ENCODE measurements at regions not wholly inside any gene's neighbourhood (a gene's known extent, or its start where the extent isn't known, plus 50 kb on each side); places are given as distances from the start of the nearest gene placed in this dataset.
"Not testable (repeated sequence)": the region's sequence is repeated elsewhere in the genome, so short reads cannot be mapped to it uniquely, and the experiment has no call there.

DNA sequence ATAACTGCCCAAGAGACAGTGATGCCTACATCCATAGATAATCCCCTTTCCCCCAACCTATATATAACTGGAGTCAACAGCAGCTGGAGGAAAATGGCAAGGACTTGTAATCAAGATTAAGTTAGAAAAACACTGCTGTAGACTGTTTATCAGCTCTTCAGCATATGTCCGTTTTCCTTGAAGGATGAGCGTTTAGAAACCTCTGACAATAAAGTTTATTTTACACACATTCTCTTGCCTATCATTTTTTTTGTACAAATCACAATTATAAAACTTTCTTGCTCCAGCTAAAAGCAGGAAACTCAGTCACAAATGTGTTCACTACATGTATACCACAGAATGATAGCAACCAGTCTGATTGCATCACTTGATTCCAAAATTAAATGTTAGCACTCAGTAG, 50.8 kb downstream of the PPIAL4G start:
- DNase-seq: not testable (repeated sequence)

DNA sequence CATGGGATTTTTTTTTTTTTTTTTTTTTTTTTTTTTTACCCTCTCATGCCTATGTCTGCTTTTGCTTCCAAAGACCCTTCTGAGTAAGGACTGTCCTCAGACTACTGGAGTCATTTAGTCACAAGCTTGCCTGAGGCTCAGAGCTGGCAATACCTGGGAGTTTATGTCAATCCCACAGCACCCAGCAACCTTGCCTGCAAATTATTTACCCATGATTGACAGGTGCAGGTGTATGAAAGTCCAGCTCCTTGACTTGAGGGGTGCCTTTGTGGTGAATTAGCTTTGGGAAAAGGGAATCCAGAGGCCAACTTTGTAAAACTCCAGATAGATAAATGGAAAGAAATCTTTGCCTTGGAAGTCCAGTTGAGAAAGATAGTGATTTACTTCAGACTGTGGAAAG, 53.2 kb downstream of the PPIAL4G start:
- DNase-seq: not testable (repeated sequence)

DNA sequence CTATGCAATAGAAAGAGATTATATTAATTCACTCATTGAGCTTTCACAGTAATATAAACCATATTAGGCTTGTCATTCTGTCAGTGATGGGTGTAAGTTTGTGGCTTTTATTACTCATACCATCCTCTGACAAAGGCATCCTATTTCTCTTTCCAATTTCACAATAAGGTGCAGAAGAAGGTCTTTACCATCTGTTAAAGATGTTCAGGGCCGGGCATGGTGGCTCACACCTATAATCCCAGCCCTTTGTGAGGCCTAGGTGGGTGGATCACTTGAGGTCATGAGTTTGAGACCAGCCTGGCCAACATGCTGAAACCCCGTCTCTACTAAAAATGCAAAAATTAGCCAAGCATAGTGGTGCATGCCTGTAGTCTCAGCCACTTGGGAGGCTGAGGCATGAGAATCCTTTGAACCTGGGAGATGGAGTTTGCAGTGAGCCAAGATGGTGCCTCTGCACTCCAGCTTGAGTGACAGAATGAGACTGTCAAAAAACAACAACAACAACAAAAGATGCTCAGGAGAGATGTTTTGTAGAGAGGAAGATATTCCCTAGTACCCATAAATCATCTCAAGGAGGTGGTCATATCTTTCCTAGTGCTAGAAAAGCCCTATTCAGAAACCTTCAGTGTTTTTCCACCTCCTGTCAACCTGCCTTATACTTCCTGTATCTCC, 56.0 kb downstream of the PPIAL4G start:
- not testable (repeated sequence) for DNase-seq

DNA sequence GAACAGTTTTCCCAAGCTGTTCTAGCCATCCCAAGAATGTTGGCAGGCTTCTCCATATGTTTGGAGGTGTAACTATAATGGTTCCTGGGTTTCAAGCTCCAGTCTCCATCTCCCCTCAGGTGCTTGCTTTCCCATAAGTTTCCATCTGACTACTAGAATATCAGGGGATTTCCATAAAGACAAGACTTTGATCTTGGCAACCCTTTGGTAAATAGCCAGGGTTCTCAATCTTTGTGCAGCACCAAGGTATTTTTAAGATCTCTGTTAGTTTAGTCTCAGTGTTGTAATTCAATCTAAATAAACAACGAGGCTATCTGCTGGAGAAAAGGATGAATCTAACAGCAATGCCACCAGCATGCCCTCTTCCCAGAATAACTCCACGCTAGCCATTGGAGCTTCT, 56.7 kb downstream of the PPIAL4G start:
- not testable (repeated sequence) for DNase-seq

DNA sequence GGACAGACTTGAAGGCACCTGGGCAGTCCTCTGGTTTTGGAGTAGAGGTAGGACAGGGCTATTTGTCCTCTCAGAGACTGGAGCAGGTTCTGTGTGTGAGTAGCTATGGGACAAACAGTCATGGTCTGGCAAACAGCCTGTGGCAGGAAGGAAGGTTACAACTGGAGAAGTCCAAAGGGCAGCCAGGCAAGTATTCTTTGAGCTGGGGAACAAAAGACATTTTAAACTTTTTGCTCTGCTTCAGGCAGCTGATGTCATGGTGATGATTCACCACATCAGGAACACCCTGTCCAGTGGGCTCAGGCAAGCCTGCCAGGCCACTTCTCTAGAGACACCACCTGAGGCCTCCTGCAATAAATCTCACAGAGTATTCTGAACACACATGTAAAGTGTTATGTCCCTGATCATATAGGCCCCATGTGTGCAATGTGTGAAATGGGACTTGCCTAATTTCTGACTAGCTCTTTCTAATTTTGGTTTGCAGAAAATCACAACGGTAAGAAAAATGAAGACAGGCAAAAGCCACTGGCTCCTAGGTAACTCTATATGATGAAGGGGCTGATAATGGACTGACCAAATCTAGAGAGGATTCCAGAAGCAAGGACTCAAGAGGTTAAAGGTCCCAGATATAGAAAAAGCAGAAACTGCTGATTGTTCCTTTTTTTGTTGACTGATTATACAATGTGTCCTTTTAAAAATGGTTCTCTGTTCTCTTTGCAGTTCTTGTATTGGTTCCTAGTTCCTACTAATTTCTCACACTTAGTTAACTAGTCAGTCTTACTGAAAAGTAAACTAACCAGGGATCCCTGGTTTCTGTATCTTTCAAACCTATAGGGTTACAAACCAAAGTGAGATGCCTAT, 58.7 kb downstream of the PPIAL4G start:
- DNase-seq: not testable (repeated sequence)

DNA sequence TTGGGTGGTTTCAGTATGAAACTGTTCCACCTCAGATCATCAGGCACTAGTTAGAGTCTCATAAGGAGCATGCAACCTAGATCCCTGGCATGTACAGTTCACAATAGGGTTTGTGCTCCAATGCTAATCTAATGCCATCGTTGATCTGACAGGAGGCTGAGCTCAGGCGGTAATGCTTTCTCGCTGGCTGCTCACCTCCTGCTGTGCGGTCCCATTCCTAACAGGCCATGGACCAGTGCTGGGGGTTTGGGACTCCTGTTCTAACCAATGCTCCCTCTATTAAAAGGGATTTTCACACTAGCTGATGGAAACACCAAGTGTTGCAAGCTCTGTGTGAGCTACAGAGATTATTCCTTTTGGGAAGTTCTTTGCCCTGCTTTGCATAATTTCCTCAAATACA, 60.2 kb downstream of the PPIAL4G start:
- DNase-seq: not testable (repeated sequence)

DNA sequence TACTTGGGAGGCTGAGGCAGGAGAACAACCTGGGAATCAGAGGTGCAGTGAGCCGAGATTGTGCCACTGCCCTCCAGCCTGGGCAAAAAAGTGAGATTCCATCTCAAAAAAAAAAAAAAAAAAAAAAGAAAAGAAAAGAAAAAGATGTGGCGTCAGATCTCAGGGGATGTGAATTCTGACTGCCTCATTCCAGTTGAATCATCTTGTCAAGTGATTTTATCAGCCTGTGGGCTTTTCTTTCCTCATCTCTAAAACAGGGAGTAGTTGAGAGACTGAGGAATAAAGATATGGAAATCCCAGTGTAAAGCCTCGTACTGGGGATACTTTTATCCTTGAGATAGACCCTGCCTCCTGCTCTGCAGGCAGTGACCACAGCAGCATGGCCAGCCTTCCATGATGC, 65.9 kb downstream of the PPIAL4G start:
- not testable (repeated sequence) for DNase-seq

DNA sequence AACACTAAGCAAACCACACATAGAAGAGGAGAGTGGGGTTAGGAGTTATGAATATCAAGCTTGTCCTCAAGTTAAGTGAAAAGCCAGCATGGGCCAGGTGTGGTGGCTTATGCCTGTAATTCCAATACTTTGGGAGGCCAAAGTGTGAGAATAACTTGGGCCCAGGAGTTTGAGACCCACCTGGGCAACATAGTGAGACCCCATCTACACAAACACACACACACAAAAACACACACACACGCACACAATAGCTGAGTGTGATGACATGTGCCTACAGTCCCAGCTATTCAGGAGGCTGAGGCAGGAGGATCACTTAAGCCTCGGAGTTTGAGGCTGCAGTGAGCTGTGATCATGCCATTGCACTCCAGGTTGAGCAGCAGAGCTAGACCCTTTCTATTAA, 69.7 kb downstream of the PPIAL4G start:
- DNase-seq: not testable (repeated sequence)

DNA sequence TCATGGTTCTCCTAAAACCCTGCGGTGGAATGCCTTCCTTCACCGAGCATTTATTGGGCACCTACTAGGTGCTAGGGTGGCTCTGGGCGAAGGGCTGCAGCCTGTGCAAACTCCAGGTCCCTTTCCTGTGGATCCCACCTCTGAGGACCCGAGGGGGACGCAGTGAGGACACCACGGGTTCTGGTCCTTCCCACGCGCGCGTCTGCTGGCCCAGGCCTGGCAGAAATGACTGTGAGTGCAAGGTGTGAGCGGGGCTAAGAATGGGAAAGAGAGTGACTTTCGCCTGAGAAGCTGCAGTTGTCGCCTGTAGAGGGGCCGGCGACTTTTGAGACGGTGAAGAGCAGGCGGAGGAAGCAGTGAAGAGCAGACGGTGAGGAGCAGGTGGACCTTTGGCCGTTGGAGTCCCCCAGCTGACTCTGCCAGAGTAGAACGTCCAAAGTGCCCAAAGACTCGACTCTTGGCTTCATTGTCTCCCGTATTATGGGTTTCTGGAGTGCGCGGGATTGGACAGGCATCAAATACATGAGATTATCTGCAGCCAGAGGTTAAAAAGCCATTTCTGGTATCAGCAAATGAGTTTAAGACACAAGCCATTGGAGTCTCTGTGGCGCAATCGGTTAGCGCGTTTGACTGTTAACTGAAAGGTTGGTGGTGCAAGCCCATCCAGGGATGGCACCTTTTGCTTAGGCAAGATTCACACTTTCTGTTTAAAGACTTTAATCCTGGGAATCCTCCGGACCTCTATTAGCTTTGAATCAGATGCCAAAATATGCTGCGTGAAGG, 78.1 kb downstream of the PPIAL4G start:
- DNase-seq: not testable (repeated sequence)

DNA sequence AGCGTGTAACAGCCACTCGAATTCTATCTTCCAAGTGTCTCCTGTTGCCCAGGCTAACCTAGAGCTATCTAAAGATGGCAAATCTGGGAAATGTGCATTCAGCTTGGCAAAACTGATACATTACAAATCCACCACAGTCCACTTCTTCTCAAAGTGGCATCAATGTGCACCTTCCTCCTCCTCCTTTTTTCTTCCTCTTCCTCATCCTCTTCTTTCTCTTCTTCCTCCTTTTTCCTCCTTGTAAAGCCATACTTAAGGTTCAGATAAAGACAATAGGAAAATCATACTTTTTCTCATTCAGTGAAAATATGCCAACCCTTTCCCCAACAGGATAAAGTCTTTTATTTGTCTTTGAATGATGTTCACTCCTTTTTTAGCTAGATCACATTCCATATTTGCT, 79.2 kb downstream of the PPIAL4G start:
- DNase-seq: not testable (repeated sequence)

DNA sequence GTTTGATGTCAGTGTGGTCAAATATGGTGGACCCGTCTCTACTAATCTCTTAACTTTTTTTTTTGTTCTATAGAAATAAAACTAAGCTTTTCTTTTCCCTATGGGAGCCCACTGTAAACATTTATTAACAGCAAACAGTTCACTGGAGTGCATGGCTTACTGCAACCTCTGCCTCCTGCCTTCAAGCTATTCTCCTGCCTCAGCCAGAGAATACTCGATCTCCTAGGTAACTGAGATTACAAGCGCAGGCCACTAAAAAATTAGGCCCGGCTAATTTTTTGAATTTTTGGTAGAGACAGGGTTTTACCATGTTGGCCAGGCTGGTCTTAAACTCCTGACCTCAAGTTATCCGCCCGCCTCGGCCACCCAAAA, 80.0 kb downstream of the PPIAL4G start:
- not testable (repeated sequence) for DNase-seq

DNA sequence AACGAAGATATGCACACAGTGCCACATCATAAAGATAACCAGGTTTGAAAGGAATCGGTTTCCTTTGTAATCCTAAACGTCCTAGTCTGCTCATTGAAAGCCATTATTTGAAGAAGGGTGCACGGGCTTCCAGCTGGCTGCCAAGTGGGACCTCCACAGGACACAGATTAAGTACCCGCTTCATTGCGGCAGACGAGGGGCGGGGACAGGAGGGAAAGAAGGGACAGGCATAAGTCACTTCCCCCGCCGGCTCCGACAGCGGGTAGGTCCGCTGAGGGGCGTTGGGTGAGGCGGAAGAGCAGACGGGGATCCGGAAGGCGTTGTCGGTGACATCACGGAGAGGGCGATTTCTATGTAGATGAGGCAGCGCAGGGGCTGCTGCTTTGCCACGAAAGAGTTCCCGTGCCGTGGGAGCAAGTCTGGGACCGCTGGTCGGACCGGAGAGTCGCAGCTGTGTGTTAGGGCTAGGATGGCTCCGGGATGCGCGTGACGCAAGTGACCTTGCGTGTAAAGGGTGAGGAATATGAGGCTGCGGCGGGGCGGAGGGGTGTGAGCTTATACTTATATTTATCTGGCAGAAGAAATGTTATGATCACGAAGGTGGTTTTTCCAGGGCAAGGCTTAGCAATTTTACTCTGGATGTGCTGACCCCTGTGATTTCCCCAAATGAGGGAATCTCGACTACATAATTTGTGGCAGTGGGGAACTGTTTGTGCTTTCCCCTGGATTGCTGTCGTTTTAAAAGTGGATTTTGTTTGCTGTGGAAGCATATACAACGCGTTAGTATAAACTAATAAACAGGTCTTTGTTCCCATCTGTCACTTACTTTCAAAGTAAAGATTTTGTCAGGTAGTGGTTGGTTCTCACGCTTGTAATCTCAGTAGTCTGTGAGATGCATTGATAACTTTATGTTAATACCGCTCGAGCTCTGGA, 80.7 kb downstream of the PPIAL4G start:
- DNase-seq: peak; percentile 83

DNA sequence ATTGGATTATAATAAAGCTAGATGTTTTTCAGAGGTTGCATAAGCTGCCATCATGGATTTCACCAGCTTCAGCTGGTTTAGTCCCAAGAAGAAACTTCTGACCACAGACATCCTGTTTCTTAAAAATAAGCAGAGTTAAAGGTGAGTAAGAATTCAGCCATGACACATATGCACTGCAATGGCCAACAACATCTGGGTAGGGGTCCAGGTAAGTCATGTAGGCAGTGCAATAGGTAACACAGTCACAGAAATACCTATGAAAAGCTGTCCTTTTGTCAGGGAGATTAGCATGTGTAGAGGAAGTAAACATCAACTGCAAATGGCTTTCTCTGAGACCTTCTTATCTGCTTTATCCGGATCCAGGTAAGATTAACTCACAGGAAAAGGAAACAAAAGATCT, 85.6 kb downstream of the PPIAL4G start:
- not testable (repeated sequence) for DNase-seq

DNA sequence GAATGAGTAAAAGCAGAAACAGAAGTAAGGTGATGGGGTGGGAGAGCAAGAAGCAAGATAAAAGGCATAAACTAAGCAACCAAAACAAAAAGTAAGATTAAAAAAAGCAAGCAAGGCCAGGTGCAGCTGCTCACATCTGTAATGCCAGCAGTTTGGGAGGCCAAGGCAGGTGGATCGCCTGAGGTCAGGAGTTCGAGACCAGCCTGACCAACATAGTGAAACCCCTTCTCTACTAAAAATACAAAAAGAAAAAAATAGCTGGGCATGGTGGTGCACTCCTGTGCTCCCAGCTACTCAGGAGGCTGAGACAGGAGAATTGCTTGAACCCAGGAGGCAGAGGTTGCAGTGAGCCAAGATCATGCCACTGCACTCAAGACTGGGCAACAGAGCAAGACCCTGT, 90.6 kb downstream of the PPIAL4G start:
- not testable (repeated sequence) for DNase-seq

DNA sequence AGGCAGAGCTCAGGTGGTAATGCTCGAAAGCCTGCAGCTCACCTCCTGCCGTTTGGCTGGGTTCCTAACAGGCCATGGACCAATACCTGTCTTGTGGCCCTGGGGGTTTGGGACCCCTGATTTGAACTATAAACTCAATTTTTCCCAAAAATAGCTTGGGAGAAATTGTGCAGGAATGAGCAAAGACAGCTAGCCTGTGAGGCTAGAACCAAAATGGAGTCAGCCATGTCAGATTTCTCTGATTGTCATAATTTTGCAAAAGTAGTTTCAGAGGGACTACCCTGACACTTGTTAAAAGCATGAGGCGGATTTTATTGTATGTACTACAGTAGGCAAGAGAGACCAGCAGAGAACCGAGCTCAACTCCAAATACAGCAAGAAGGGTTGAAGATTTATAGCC, 91.8 kb downstream of the PPIAL4G start:
- not testable (repeated sequence) for DNase-seq

DNA sequence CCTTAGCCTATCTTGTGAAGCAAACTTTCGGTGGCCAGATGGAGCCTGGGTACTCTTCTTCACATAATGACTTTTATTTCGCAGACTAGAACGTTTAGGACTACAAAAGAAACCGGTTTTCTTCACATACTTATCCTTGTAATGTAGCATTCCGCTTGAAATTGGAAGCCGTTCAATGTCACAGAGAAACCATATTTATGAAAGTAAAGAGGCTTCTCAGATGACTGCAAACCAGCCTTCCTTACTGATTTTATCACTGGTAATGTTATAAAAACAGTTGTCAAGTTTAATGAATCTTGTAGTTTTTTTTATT, 94.1 kb downstream of the PPIAL4G start:
- DNase-seq: no peak

DNA sequence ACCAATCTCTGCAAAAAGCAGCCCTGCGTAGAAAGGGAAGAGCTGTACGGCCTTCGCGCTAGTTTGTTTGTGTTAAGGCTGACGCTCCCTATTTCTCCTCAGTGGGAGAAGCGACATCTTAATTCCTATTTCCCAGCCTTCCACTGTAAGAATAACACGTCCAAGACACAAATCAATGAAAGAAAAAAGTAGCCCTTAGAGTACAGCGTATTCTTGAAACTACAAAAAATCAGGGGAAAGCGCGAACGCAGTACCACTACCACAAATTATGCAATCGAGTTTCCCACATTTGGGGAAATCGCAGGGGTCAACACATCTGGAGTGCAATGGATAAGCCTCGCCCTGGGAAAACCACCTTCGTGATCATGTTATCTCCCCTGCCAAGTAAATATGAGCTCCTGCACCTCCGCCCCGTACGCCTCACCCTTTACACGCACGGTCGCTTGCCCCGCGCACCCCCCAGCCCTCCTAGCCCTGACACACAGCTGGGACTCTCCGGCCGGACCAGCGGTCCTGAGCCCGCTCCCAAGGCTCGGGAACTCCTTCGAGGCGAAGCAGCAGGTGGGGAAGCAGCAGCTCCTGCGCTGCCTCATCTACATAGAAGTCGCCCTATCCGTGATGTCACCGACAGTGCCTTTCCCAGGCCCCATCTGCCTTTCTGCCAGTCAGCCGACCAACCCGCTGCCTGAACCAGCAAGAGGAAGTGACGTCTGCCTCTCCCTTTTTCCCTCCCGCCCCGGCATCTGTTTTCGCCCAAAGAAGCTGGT, 94.7 kb downstream of the PPIAL4G start:
- DNase-seq: peak; percentile 89

DNA sequence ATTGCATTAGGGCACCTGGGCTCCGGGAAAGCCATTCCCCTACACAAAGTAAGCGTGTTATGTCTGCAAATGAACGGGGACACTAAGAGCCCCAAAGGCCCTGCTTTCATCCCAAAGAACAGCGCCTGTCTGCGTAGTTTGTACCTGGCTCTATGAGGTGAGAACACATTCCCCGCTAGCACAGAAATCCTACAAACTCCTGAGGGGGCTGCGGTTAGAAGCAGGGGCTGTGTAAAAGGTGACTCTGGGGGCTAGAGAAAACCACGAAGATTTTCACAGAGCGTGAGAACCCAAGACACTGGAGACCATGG, 95.2 kb downstream of the PPIAL4G start:
- DNase-seq: not testable (repeated sequence)

DNA sequence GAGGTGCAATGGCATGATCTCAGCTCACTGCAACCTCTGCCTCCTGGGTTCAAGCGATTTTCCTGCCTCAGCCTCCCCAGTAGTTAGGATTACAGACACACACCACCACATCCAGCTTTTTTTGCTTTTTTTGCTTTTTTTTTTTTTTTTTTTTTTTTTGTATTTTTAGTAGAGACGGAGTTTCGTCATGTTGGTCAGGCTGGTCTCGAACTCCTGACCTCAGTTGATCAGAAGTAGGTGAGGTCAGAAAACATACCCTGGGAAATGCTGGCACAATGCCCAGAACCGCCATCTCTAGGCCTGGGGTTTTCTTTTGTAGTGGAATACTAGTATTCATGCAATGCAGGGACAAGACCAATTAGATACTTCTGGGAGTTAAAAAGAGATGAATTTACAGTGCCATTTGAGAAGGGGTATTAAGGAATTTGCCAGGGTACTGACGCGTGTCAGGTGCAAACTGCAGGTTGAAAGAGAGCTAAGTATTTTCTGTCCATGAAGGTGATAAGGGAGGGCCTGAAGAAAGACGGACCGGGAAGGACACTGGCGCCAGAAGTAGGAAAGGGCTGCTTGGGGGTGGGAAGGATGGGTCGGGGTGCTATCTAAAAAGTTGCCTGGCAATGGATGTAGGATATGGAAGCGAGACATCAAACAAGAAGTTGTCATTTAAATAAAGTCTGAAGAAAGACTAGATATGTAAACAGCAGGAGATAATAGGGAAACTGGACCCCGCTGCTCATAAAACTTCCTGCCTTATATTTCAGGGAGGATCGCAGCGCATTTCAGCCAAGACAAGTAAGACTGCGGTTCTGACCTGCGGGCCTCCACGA, 95.8 kb downstream of the PPIAL4G start:
- not testable (repeated sequence) for DNase-seq

DNA sequence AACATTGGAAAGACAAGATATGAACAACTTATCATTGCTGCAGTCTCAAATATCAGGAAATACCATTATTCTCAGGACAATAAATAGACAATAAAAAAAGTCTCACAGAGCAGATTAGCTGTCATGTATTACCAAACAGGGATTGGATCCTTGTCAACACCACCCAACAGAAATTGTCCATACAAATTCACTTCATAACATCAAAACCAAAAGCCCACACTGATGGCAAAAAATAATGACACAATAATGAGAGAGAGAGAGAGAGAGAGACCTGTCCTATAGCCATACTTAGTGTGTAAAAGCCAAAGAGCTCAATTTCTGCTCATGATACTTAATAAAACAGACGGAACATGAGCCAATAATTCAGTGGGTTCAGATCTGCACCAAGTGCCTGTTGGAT, 96.5 kb downstream of the PPIAL4G start:
- DNase-seq: no peak

DNA sequence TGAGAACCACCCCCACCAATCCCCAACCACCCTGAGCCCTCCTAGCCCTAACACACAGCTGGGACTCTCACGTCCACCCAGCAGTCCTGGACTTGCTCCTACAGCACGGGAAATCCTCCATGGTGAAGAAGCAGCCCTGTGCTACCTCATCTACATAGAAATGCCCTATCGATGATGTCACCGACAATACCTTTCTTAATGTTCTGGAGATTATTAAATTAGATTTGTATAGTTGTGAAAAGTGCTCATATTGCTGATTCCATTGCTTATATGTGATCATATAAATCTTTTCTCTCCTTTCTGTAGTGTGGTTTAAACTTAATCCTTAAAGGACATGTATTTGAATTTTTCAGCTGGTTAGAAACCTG, 97.1 kb downstream of the PPIAL4G start:
- DNase-seq: not testable (repeated sequence)

Data from stimulated activated naive CD4-positive, alpha-beta T cell treated with Interleukin-2 at 50 U/mL for 16 hours (primary cell).